DND-41 (cell line): ENCODE measurements at regions not wholly inside any gene's neighbourhood (a gene's known extent, or its start where the extent isn't known, plus 50 kb on each side); places are given as distances from the start of the nearest gene placed in this dataset.

Experiments used
- ATAC-seq: fragments of 200-7000 bp; cut with Tn5 transposase; 3 replicates; pipeline ENCODE4 v1.9.1; 2021; ENCODE audit warnings: low read depth; ENCODE audit not compliant: insufficient read depth
- DNase-seq: peaks from one replicate; pipeline ENCODE4 v3.0.0-alpha.2; 2020
- H2AFZ ChIP-seq: 2 replicates; pipeline ENCODE4 v1.6.0; 2012; ENCODE audit warnings: low read depth, low read length
- H3K27ac ChIP-seq: 2 replicates; pipeline ENCODE4 v1.5.1; 2012; ENCODE audit warnings: low read length, inconsistent platforms
- H3K27me3 ChIP-seq: fragments of 200-600 bp; sonication (generic); 2 replicates; pipeline ENCODE4 v1.6.0; 2012; ENCODE audit warnings: low read length, mild to moderate bottlenecking, inconsistent platforms; ENCODE audit not compliant: insufficient read depth, poor library complexity
- H3K36me3 ChIP-seq: 2 replicates; pipeline ENCODE4 v1.5.1; 2012; ENCODE audit warnings: low read length, inconsistent platforms; ENCODE audit not compliant: insufficient read depth
- H3K4me1 ChIP-seq: 2 replicates; pipeline ENCODE4 v1.5.1; 2012; ENCODE audit warnings: mild to moderate bottlenecking, low read length; ENCODE audit not compliant: insufficient read depth
- H3K4me2 ChIP-seq: 2 replicates; pipeline ENCODE4 v1.6.0; 2012; ENCODE audit warnings: mild to moderate bottlenecking, moderate library complexity, low read length, inconsistent platforms; ENCODE audit not compliant: insufficient read depth
- H3K4me3 ChIP-seq, 2 experiments: fragments of 200-600 bp in 1 of 2; shearing (Covaris generic) in 1 of 2; 2 replicates each; pipeline ENCODE4 v1.5.1; 2012 to 2016; ENCODE audit warnings: inconsistent platforms in 2 of 2, low read length in 2 of 2, mild to moderate bottlenecking in 2 of 2, low read depth in 1 of 2, moderate library complexity in 1 of 2
- H3K79me2 ChIP-seq: 2 replicates; pipeline ENCODE4 v1.6.0; 2012; ENCODE audit warnings: low read length, inconsistent platforms; ENCODE audit not compliant: insufficient read depth
- H3K9ac ChIP-seq: 2 replicates; pipeline ENCODE4 v1.6.0; 2012; ENCODE audit warnings: low read depth, mild to moderate bottlenecking, inconsistent platforms, low read length, moderate library complexity
- H3K9me3 ChIP-seq: 2 replicates; pipeline ENCODE4 v1.5.1; 2012; ENCODE audit warnings: low read length, moderate library complexity, mild to moderate bottlenecking, inconsistent platforms; ENCODE audit not compliant: insufficient read depth, severe bottlenecking
- H4K20me1 ChIP-seq: 2 replicates; pipeline ENCODE4 v1.6.0; 2012; ENCODE audit warnings: low read length; ENCODE audit not compliant: insufficient read depth
- EZH2 ChIP-seq: IDR thresholded peaks from 3 replicates; pipeline ENCODE4 v1.6.1; 2012; ENCODE audit warnings: borderline replicate concordance, low read depth, mild to moderate bottlenecking, moderate library complexity, low read length, inconsistent platforms; ENCODE audit not compliant: severe bottlenecking
- TF ChIP-seq, protein P1 (sequence below): IDR thresholded peaks from 2 replicates; pipeline ENCODE4 v1.5.1; 2012; ENCODE audit warnings: borderline replicate concordance, low read length, moderate library complexity, mild to moderate bottlenecking; ENCODE audit not compliant: poor library complexity, severe bottlenecking; ENCODE audit errors: extremely low read depth

- Histone ChIP-seq H4K20me1 (no peaks in the 10 kb centered on the region), H3K27me3 (no peaks in the 10 kb centered on the region), H3K79me2 (no peaks in the 10 kb centered on the region), H3K4me3 (no peak overlapping the region), H3K9ac (no peak overlapping the region), H3K9me3 (no peaks in the 10 kb centered on the region), H3K4me2 (no peak overlapping the region), H2AFZ (no peak overlapping the region), H3K4me1 (no peaks in the 10 kb centered on the region), H3K36me3 (no peaks in the 10 kb centered on the region), H3K27ac (no peak overlapping the region)
- ATAC-seq = no peak
- TF ChIP-seq, protein P1, sequence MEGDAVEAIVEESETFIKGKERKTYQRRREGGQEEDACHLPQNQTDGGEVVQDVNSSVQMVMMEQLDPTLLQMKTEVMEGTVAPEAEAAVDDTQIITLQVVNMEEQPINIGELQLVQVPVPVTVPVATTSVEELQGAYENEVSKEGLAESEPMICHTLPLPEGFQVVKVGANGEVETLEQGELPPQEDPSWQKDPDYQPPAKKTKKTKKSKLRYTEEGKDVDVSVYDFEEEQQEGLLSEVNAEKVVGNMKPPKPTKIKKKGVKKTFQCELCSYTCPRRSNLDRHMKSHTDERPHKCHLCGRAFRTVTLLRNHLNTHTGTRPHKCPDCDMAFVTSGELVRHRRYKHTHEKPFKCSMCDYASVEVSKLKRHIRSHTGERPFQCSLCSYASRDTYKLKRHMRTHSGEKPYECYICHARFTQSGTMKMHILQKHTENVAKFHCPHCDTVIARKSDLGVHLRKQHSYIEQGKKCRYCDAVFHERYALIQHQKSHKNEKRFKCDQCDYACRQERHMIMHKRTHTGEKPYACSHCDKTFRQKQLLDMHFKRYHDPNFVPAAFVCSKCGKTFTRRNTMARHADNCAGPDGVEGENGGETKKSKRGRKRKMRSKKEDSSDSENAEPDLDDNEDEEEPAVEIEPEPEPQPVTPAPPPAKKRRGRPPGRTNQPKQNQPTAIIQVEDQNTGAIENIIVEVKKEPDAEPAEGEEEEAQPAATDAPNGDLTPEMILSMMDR = no peak
- TF ChIP-seq EZH2 = no peak
- no peak for DNase-seq
These were observed 356.3 kb upstream of the ISX start for GRCh38 chr22:34709641-34710040.

GRCh38 chr22:34722901-34723300 lies 343.1 kb upstream of the ISX start:
- H4K20me1 ChIP-seq = no peaks in the 10 kb centered on the region
- H2AFZ ChIP-seq = no peak overlapping the region
- H3K79me2 ChIP-seq = no peaks in the 10 kb centered on the region
- H3K27ac ChIP-seq = no peak overlapping the region
- H3K36me3 ChIP-seq = no peaks in the 10 kb centered on the region
- H3K4me2 ChIP-seq = no peak overlapping the region
- TF ChIP-seq EZH2 = no peak
- TF ChIP-seq, protein P1 = no peak
- no peaks in the 10 kb centered on the region for H3K27me3 ChIP-seq
- DNase-seq = no peak
- peaks cover 3% of the 10 kb centered on the region for H3K9me3 ChIP-seq
- H3K9ac ChIP-seq = no peak overlapping the region
- no peak for ATAC-seq
- H3K4me1 ChIP-seq = no peaks in the 10 kb centered on the region
- no peak overlapping the region for H3K4me3 ChIP-seq

- no peaks in the 10 kb centered on the region for H3K27me3 ChIP-seq
- no peak overlapping the region for H3K4me3 ChIP-seq
- H3K27ac ChIP-seq = no peak overlapping the region
- no peak overlapping the region for H2AFZ ChIP-seq
- H3K4me2 ChIP-seq = no peak overlapping the region
- no peaks in the 10 kb centered on the region for H3K4me1 ChIP-seq
- DNase-seq = no peak
- no peak for TF ChIP-seq EZH2
- TF ChIP-seq, protein P1 = no peak
- no peaks in the 10 kb centered on the region for H3K9me3 ChIP-seq
- H3K9ac ChIP-seq = no peak overlapping the region
- no peaks in the 10 kb centered on the region for H3K79me2 ChIP-seq
- no peak for ATAC-seq
- H4K20me1 ChIP-seq = no peaks in the 10 kb centered on the region
- no peaks in the 10 kb centered on the region for H3K36me3 ChIP-seq
These were observed 329.9 kb upstream of the ISX start for GRCh38 chr22:34736081-34736480.

- Histone ChIP-seq H3K4me3 (no peak overlapping the region), H4K20me1 (no peaks in the 10 kb centered on the region), H3K9me3 (no peaks in the 10 kb centered on the region), H3K79me2 (no peaks in the 10 kb centered on the region), H3K4me1 (no peaks in the 10 kb centered on the region), H3K4me2 (no peak overlapping the region), H3K9ac (no peak overlapping the region), H3K27me3 (no peaks in the 10 kb centered on the region), H3K36me3 (no peaks in the 10 kb centered on the region), H2AFZ (no peak overlapping the region), H3K27ac (no peak overlapping the region)
- DNase-seq = no peak
- no peak for ATAC-seq
- no peak for TF ChIP-seq EZH2
- TF ChIP-seq, protein P1 = no peak
These were observed 327.1 kb upstream of the ISX start for GRCh38 chr22:34738661-34739400.
